Activated T-cell treated with anti-CD3 and anti-CD28 coated beads for 24 hours (primary cell): ENCODE measurements at regions not wholly inside any gene's neighbourhood (a gene's known extent, or its start where the extent isn't known, plus 50 kb on each side); places are given as distances from the start of the nearest gene placed in this dataset.

Experiments used
- DNase-seq: peaks from one replicate; pipeline ENCODE4 v3.0.0-alpha.2; 2020; ENCODE audit warnings: low read depth

DNA sequence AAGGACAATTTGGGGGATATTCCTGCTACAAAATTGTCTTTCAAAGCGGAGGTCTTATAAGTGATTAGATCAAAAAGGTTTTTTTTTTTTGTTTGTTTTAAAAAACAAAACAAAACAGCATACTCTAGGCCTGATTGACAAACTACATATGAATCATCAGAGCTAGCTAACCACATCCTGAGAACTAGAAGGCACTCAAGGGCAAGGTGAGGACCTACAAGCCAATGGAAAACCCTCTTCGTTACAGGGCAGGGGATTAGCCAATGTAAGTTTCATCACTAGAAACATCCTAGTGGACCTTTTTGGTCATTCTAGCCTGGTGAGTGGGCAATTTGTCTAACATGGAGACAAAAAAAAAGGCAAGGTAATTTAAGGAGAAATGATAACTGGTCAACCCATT lies 428.6 kb downstream of the RFC3 start:
- DNase-seq = no peak

DNA sequence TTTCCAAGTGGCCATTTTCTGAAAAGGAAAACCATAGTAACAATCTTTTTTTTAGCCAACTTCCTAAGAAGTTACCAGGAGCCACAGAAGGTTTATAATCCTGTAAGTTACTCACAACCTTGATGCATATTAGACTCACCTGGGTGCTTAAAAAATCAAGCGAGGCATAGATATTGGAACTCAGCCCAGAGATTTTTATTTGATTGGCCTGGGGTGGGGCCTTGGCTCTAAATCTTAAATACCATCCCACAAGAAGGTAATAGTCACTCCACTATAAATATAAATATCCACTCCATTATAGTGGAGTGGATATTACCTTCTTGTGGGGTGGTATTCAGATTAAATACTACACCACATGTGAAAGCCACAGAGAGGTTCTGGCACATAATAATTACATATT lies 429.6 kb downstream of the RFC3 start:
- no peak for DNase-seq

DNA sequence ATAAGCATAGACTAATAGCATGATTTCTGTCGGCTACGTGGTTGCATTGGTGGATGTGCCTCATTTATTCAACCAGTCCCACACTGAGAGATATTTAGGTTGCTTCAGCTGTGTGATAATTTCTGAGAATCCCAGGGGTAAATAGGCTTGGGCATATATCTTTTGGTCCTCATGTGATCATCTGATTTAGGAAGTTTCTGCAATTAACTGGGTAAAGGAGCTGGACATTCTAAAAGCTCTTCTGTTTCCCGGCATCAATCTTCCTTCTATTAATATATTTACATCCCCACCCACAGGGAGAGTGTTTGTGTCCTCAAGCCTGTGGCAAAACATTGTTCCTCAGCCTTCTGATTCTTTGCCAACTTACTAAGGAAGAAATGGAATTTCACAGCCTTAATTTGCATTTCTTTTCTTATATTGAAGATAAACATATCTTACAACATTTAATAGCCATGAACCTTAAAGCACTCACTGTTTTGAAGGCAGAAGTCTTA lies 431.6 kb downstream of the RFC3 start:
- no peak for DNase-seq

DNA sequence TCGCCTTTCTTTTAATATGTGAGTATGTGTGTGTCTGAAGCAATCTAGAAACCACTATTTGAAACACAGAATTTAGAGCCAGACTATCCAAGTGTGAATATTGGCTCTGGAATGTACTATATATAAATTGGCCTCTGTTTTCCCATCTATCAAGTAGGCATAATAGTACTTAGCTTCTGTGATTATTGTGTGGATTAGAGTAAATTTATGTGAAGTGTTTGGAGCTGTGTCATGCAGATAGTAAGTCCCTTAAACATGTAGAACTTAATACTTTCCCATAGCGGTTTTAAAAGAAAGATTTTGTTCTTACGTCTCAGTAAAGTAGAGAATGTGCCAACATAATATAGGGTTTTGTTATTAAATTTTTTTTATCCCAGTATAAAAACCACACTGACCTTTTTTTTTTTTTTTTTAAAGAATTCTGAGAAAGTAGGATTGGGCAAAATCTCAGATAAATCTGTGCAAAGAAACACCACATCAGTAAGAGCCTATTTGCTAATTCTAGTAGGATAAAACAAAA lies 432.3 kb downstream of the RFC3 start:
- DNase-seq = no peak

DNA sequence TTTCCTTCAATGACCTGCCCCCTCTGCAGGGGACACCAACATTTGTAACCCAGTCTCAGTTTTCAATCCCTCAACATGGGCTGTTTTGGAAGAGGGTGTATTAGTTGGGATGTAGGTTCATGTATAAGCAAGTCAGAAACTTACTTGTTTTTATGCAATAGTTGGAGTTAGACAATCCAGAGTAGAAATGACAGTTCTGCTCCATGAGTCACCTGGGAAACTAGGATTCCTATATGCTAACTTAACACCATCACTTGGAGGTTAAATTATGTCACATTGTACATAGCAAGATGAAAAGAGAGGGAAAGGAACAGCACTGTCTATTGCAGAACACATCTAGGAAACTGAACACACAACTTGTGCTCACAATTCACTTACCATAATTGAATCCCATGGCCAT lies 436.4 kb downstream of the RFC3 start:
- no peak for DNase-seq

DNA sequence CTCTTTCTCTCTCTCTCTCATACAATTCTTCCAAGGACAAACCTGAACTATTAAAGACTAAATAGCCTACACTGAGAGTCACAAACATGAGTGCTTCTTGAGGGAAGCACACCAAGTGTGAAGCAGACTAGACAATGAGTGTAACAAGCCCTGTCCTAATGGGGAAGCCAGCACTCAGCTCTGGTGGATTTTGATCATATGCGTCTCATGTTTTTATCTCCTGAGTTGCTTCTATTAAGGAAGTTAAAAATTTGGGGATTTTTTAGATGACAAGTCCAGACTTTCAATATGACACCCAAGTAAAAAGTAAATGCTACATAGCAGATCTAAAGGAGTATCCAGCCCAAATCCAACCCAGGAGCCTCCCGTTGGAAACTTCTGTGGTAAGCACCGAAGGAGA lies 437.8 kb downstream of the RFC3 start:
- DNase-seq = no peak

DNA sequence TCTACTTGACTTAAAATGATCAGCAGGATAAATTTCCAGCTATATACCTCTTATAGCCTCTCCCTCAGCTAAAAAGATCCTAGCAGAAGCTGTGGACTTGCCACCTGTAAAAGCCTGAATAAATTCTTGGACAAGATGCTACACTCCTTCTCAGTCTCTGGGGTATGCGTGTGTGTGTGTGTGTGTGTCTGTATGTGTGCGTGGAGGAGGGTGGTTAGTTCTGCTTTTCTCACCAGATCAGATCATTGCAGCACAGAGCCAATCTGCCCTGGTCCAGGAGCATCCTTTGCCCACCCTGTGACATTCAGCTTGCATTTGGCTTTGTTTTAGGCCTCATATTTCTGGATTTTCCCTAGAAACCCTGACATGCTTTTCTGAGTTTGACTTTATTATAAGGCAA lies 438.3 kb downstream of the RFC3 start:
- DNase-seq = no peak

DNA sequence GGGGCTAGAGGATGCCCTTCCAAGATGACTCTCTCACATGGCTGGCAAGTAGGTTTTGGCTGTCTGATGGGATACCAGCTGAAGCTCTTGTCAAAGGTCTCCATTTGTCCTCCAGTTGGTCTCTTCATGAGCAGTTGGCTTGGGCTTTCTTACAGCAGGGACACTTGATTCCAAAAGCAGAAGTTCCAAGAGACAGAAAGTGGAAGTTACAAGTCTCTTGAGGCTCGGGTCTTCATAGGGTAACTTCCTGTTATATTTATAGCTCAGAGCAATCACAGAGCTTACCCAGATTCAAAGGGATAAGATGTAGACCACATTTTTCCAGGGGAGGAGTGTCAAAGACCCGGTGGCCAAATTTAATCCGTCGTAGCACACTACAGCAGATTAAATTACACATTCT lies 440.0 kb downstream of the RFC3 start:
- DNase-seq = no peak

DNA sequence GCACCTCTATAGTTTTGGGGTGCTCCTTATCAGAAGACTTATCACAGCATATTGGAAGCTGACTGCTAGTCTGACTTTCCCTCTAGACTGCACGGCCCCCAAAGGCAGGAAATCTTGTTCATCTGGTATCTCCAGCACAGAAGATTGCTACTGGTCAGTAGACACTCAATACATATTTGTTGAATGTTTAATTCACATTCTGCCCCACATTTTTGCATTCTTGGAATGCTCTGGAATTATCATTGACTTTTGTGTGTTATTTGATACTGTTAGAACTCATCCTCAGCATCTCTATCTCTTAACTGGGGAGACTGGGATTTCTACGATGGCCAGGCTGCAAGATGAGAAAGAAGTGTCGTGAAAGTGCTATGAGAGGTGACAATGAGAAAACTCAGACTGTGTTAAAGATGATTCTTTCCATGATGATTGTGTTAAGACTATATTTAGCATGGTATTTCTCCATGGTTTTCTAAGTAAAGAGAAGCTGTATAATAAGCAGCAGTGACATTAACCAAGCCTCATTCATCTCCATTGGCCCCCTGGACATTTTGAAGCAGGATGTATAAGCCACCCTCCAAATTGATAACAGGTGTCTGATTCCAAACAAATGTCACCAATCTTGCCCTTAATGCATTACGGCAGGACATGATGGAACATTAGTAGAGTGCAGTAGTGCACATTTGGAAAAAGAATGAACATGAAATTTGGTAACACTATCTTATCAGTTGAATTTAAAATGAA lies 440.9 kb downstream of the RFC3 start:
- DNase-seq = no peak

DNA sequence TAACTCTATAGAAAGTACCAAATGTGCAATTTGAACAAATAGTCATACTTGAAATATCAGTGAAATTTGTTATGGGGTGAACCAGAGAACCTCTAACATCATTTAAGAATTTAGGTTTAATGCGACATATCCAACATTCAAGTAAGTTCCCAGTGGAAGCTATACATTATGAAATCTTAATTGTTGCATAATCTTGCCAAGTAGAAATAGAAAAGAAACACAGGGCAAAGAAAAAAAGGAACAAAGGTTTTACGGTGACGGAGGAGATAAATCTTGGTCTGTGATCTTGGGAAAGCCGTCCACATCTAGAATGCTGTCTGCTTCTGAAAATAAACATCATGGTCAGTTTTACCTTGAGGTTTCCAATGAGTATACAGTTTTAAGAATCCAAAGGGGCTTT lies 445.7 kb downstream of the RFC3 start:
- no peak for DNase-seq

DNA sequence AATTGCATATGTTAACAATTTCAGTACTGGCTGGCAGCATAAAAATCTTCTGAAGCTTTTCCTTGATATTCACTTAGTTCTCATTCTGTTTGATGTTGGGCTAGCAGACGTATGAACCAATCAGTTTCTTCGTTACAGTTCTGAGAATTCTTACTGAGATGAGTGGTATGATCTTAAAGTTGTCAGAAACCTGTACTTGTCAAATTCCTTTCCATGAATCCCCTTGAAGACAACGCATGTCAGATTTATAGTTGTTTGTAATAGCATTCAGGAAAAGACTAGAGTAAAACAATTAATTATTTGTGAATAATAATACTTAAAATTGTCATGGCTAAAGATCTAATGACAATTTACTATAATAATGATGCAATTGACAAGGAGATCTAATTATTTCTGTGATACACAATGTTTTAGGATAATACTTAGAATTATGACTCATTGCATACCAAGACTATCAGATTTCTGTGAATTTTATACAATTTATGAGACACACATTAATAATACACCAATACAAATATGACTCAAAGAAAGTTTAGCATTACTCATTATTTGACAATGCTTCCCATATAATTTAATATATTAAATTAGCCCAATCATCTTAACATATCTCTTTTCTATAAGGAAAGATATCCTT lies 447.2 kb downstream of the RFC3 start:
- DNase-seq = no peak

DNA sequence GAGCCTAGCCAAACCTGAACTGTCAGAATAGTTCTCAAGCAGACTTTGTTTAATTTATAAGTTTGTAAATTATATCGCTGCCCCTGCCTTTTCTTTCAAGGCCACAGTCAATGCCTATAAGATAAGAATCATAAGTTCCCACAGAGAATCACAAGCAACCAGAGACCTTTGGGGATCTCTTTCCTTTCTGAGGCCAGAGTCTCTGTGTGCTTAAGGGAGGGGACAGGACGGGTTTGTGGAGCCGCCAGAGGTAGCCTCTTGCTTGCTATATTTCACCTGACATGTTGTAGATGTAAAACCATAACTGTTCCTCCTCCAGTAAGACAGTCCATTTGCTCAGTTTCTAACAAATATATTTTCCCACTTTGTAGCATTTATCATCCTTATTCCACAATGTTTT lies 458.8 kb downstream of the RFC3 start:
- DNase-seq = no peak

DNA sequence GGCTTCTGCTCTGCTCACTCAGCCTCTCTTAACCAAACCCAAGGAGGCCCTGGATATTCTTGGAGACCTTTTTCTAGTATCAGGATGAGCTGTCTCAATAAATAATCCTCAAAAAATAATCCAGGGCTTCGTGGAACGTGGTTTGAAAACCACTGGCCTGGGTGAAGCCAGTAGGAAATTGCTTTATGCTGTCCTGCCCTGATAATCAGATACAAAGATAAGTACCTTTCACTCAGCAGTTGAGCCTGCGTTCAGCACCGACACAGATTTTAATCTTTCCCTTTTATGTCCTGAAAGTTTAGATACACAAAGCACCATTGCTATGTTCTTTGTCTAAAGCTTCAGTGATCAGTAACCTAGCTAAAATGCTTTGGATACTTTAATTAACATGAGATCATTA lies 460.0 kb downstream of the RFC3 start:
- DNase-seq = no peak

DNA sequence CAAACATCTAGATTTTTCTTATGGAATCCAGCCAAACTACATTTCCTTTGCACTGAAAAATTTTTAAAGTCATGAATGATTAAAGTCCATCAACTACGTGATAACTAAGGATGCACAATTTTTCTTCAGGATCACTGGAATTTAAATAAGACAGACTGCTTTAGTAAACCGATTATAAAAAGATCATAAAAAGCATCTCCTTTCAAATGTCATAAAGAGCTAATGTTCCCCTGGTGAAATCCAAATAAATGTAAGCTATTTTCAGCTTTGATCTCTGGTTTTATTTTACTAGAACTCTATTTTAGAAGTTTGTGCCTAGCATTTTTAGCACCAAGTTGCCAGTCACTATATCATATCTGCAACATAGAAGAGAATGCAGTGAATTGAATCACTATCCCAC lies 460.8 kb downstream of the RFC3 start:
- DNase-seq = no peak

DNA sequence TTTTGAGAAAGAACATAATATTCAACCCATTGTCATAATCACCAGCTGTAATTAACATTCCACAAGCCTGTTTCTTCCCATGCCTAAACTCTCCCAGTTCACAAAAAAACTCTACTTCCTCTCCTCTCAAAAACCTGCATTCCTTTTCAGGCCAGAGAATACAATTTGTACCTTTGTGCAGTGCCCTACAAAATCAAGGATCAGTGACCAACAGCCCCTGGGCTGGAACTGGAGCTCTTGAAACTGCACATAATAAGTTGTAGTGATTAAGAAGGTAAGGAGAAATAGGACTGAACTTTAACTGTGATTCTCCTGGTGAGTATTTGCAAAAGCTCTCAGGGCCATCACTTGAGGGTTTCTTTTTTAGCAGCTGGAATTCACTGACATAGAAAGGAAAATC lies 472.7 kb downstream of the RFC3 start:
- no peak for DNase-seq

DNA sequence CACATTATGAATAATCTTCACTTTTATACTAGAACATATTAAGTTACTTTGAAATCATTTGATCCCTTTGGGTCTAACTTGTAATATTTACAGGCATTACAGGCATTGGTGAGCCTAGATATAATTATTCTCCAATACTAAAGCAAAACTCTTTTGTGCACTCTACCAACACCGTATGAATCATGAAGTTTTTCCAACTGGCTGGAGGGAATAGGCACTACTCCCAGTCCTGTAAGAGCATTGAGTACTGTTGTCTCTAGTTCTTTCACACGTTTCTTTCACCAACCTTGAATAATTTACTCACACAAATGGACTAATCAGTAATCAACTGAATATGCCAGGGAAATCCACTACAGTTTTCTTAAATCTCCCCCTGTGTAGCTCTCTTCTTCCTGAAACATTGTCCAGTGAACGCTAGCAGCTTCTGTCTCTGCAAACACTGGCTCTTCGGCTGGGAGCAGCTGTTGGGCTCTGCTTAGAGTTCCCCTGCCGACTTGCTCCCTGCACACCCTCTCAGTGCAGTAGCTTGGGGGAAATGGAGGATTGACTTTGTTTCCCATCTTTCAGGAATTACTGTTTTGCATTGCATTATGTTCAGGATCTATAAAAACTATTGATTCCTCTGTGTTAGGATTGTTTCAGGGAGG lies 476.7 kb downstream of the RFC3 start:
- no peak for DNase-seq

DNA sequence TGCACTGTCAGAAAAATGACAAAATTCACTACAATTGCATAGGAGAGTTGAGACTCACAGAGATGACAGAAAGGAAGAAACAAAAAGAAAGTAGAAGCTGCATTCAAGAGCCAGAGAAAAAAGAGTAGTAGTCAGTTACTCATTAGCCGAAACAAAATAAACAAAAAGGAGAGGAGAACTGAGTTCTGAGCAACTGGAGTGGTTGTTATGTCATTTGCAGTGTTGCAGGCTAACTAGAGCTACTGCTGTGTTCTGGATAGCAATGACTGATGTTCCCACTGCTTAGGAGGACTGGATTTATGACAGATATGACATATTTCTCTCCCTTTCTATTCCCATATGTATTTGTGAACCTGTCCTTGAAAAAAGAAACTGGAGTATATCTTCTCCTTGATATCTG lies 482.6 kb downstream of the RFC3 start:
- DNase-seq = no peak

DNA sequence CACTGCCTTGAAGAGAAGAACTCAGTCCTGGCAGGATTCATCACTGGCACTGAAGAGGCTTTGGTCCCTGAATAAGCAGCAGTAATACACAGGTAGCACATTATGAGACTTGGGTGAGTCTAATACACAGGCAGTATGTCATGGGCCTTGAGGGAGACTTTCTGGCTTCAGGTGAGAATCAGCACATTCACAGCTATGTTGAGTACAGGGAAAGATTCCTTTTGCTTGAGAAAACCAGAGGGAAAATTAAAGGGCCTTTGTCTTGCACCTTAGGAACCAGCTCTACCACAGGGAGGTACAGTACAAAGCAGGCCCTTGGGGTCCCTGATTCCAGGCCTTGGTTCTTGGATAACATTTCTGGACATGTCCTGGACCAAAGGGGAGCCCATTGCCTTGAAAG lies 484.6 kb downstream of the RFC3 start:
- DNase-seq = no peak

DNA sequence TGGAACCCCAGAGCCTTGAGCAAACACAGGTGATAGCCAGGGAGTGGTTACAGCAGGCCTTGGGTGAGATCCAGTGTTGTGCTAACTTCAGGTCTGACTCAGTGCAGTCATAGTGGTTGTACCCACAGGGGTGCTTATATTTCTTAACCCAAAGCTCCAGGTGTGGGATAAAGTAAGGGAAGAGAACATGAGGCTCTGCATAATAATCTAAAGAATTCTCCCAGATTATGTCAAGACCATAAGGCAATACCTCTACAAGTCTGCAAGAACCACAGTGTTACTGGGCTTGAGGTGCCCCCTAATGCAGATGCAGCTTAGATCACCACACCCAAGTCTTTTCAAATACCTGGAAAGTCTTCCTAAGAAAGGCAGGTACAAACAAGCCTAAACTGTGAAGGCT lies 485.4 kb downstream of the RFC3 start:
- DNase-seq = no peak

DNA sequence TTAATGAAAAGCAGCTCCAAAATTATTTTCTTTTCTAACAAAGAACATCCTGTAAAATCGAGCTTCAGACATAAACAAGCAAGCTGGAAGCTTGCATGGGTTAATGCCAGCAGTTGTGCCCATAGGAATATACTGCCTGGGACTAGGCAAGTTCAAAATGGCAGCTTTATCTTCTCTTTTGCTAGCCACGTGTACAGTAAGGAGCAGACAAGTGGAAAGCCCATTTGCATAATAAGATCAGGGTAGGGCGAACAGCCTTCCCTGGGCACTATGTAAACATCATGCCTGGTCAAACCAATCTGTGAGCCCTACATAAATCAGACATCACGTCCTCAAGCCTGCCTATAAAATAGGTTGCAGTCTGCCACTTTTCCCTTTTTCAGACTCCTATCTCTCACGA lies 489.7 kb downstream of the RFC3 start:
- DNase-seq = no peak

DNA sequence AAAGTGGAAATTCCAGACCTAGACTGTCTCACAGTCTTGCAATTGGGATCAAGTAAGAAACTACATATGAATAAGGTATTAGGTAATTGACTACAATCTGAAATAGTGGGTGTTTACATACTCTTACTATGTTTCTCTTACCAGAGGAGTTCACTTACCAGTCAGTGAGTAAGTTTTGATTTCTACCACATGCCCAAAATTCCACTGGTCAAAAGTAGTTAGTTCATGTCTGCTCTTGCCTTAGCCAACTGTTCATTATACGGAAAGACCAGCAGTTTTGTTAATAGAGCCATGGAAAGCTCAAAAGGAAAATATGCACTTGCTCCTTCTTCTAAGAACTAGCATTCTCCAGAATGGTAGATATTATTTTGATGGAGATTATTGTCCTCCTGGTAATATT lies 490.8 kb downstream of the RFC3 start:
- DNase-seq = no peak

DNA sequence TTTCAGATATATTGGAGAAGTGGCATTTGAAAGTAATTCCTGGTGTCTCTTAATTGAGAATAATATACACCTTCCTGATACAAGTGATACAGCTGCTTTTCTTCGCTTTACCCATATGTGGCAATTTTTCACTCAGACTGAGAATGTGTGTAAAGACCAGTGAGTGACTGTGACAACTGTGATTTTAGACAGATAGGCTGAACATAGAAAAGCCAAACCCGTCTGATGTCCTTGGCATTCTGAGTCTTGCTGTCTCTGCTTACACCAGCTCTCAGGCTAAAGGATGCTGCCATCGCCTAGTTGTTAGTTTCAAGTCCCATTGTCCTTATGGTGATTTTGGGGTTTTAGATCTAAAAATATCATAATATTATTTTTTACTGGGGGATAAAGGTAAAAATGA lies 492.6 kb downstream of the RFC3 start:
- DNase-seq = no peak

DNA sequence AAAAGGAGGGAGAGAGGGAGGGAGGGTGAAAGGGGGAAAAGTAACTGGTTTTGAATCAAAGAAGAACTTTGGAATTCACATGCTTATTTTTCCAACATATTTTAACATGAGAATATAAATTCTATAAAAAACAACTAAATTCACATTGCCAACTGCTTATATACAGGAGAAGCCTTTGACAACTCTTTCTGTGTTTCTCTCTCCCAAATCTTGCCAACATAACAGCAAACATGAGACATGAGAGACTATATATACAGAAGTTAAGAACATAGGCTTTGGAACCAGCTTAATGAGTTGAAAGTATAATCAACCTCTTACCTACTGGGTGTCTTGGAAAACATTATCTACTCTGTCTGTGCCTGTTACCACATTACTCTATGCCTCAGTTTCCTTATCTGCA lies 493.3 kb downstream of the RFC3 start:
- no peak for DNase-seq
